ENCODE measurements at regions not wholly inside any gene's neighbourhood (a gene's known extent, or its start where the extent isn't known, plus 50 kb on each side); places are given as distances from the start of the nearest gene placed in this dataset.

DNA sequence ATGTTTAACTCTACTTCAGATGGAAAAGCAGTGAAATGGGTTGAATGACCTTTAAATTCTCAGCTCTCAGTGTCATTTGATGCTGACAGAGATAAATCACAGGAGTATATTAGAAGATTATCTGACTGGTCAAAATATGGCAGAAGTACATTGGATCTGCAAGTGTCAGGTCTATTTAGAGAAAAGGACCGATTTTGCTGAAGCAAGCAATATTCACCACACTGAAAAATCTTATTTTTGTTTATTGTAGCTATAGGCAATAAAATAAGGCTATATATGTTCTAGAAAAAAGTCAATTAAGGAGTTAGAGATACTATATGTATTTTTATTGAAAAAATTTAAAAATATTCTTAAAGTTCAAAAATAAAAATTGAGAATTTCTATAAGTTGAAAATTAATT lies 325.3 kb downstream of the CXXC4 start:
- TF ChIP-seq, protein P1, sequence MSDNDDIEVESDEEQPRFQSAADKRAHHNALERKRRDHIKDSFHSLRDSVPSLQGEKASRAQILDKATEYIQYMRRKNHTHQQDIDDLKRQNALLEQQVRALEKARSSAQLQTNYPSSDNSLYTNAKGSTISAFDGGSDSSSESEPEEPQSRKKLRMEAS (IDR thresholded peaks at IDR 0.05; ENCODE audit: low read depth) = no peak
- TF ChIP-seq POLR2AphosphoS5 (IDR thresholded peaks at IDR 0.05; ENCODE audit: low read depth, low read length) (no peak), RCOR1 (IDR thresholded peaks at IDR 0.05; ENCODE audit: low read length) (no peak), EZH2phosphoT487 (IDR thresholded peaks at IDR 0.05; ENCODE audit: borderline replicate concordance, low read depth) (no peak), RXRA (IDR thresholded peaks at IDR 0.05; ENCODE audit: borderline replicate concordance, low read depth) (no peak), JUND (IDR thresholded peaks at IDR 0.05) (no peak), SMC3 (IDR thresholded peaks at IDR 0.05; ENCODE audit: low read depth, low read length) (no peak), CHD2 (IDR thresholded peaks at IDR 0.05; ENCODE audit: low read length, partially characterized antibody) (no peak)
- TF ChIP-seq, protein P2, sequence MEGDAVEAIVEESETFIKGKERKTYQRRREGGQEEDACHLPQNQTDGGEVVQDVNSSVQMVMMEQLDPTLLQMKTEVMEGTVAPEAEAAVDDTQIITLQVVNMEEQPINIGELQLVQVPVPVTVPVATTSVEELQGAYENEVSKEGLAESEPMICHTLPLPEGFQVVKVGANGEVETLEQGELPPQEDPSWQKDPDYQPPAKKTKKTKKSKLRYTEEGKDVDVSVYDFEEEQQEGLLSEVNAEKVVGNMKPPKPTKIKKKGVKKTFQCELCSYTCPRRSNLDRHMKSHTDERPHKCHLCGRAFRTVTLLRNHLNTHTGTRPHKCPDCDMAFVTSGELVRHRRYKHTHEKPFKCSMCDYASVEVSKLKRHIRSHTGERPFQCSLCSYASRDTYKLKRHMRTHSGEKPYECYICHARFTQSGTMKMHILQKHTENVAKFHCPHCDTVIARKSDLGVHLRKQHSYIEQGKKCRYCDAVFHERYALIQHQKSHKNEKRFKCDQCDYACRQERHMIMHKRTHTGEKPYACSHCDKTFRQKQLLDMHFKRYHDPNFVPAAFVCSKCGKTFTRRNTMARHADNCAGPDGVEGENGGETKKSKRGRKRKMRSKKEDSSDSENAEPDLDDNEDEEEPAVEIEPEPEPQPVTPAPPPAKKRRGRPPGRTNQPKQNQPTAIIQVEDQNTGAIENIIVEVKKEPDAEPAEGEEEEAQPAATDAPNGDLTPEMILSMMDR (IDR thresholded peaks at IDR 0.05) = no peak

Measured in SK-N-SH (cell line).